Breast epithelium (tissue), 3 donors: ENCODE measurements at regions not wholly inside any gene's neighbourhood (a gene's known extent, or its start where the extent isn't known, plus 50 kb on each side); places are given as distances from the start of the nearest gene placed in this dataset.

Experiments used
- POLR2A ChIP-seq: fragments of 450-650 bp; IDR thresholded peaks from one replicate; pipeline ENCODE4 v1.6.1; 2016; ENCODE audit warnings: antibody characterized with exemption, mild to moderate bottlenecking, moderate library complexity
- POLR2AphosphoS5 ChIP-seq, 3 donors: sonication (generic); formaldehyde crosslinking; IDR thresholded peaks; one replicate each; pipeline ENCODE4 v1.6.1; 2017; ENCODE audit warnings: antibody characterized with exemption in 3 of 3
- TF ChIP-seq, protein P1 (sequence below), 3 donors: fragments of 450-650 bp; IDR thresholded peaks; one replicate each; pipeline ENCODE4 v1.5.1; 2016 to 2017; ENCODE audit warnings: antibody characterized with exemption in 3 of 3, mild to moderate bottlenecking in 3 of 3, moderate library complexity in 3 of 3

DNA sequence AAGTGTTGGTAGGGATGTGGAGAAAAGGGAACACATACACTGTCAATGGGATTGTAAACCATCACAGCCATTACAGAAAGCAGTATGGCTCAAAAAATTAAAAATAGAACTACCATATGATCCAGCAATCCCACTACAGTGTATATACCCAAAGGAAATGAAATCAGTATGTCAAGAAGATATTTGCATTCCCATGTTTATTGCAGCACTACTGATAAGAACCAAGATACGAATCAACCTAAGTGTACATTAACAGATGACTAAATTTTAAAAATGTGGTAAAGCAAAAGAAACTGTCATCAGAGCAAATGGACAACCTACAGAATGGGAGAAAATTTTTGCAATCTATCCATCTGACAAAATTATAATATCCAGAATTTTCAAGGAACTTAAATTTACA lies 290.4 kb downstream of the IPMK start:
- no peak for TF ChIP-seq POLR2AphosphoS5 (IDR thresholded peaks at IDR 0.05)
- TF ChIP-seq, protein P1, sequence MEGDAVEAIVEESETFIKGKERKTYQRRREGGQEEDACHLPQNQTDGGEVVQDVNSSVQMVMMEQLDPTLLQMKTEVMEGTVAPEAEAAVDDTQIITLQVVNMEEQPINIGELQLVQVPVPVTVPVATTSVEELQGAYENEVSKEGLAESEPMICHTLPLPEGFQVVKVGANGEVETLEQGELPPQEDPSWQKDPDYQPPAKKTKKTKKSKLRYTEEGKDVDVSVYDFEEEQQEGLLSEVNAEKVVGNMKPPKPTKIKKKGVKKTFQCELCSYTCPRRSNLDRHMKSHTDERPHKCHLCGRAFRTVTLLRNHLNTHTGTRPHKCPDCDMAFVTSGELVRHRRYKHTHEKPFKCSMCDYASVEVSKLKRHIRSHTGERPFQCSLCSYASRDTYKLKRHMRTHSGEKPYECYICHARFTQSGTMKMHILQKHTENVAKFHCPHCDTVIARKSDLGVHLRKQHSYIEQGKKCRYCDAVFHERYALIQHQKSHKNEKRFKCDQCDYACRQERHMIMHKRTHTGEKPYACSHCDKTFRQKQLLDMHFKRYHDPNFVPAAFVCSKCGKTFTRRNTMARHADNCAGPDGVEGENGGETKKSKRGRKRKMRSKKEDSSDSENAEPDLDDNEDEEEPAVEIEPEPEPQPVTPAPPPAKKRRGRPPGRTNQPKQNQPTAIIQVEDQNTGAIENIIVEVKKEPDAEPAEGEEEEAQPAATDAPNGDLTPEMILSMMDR (IDR thresholded peaks at IDR 0.05), result no peak
- TF ChIP-seq POLR2A, result no peak
